ENCODE measurements at regions not wholly inside any gene's neighbourhood (a gene's known extent, or its start where the extent isn't known, plus 50 kb on each side); places are given as distances from the start of the nearest gene placed in this dataset.

- TF ChIP-seq CTCF (conservative IDR thresholded peaks at IDR 0.05) (no peak), ZFX (IDR thresholded peaks at IDR 0.05) (no peak)
Measured at GRCh38 chr12:68406911-68407310, 74.7 kb upstream of the MDM1 start.

Data from C4-2B (cell line).